ENCODE measurements at regions not wholly inside any gene's neighbourhood (a gene's known extent, or its start where the extent isn't known, plus 50 kb on each side); places are given as distances from the start of the nearest gene placed in this dataset.
"Not testable (repeated sequence)": the region's sequence is repeated elsewhere in the genome, so short reads cannot be mapped to it uniquely, and the experiment has no call there.

DNA sequence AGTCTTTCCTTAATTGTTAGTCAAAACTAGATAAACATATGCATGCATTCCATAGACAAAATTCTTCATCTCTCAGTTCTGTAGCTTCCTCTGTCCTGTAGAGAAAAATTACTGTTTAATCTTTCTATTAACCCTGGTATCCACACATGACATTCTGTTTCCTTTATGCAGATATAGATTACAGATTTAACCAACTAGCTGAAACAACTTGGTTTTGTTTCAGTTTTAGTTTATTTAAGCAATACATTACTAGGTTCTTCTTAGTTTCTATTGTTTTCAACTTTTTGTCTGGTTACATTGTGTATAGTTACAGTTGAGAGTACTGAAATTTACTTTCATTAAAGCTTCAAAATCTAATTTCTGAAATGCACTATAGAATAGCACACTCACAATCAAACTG lies 933.9 kb upstream of the EPHA5 start:
- DNase-seq (ENCODE audit: low spot score): no peak

DNA sequence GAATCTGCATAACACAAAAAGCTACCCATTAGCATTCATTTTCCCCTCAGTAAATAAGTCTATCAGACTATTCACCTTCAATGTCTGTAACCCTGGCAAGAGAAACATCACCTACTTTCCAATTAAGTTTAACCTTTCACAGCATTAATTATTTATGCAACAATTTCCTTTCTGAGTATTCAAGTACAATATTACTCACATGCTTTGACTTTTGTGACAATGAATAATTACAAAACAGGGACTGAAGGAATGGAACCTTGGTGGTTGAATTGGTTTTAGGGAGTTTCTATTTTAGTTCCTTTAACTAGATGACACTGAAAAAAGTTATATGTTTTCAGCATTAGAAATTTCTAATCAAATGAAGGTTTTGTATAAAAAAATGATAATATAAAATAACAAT lies 932.3 kb upstream of the EPHA5 start:
- DNase-seq (ENCODE audit: low spot score): no peak

DNA sequence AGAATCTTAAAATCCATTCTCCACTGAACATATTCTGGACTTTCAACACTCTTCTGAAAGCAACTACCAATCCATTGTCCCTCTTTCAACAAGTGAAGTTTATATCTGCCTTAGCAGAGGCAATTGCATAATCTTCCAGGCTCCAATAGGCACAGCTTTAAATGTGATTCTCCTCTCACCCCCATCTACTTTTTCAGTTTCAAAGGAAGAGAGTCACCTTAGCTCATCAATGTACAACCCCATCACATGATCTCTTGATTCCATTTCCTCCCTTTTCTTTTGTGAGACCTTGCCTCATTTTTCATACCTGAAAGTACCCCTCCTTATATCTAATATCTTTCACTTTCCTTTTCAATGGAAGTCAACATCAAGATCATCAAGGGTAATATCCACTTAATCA lies 921.7 kb upstream of the EPHA5 start:
- no peak for DNase-seq (ENCODE audit: low spot score)

DNA sequence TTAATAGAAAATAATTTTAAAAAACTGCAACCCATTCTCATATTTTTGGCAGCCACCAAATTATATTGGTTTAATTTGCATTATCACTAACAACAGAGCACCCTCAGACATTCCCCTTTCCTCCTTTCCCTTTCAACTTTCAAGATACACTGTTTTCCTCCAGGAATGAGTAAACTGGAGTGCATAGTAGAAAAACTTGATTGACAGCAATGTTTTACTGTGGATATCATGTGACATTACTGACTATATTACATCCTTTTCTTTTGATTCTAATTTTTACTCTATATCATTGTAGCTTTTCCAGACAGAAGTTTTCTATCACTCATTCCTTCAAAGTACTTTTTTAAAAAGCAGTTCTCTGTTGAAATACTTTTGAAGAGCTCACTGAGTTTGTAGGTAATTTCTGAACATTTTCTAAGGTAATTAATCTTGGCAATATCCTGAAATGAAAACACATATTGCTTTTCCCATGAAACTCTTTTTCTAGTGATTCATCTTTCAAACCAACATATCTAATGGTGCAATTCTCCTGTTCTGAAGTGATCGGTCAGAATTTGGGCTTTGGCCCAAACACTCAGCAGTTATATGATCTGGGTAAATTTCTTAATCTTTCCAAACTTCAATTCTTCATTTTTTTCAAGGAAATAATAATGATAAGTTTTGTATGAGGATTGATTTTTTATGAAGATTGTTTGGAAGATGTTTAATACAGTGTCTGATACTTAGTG lies 920.4 kb upstream of the EPHA5 start:
- DNase-seq (ENCODE audit: low spot score): no peak

DNA sequence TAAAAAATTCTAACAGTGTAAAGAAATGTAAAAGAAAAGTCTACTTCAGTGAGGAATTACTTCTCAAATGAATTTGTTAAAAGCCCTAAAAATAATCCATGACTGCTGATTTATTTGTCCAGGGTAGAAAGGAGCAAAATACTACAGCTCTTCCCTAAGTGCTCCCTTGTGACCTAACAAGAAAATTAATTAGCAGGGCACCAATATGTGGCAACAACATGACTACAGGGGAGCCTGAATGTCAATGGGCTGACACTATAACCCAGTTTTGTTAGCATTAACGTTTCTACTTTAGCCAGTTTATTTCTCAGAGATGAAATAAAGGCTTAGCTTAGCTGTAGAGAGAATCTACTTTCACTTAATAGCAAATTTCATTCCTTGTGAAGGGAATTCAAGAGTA lies 918.9 kb upstream of the EPHA5 start:
- DNase-seq (ENCODE audit: low spot score): no peak

DNA sequence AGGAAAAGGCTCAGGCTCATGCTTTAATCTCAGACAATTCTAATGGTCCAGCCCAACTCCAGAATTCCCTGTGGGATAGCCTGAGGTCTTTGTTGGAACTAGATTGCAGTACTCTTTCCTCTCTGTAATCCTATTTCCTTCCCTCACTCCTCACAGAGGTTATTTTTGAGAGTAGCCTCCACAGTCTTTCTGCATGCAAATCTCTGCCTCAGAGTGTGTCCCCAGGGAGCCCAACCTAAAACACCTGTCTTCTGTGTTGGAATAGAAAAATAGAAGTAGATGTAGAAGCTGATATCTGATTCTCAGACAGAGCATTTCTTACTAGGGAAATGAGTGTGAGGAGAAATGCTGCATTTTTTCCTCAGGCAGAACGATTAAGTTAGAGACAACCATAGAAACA lies 915.5 kb upstream of the EPHA5 start:
- no peak for DNase-seq (ENCODE audit: low spot score)

DNA sequence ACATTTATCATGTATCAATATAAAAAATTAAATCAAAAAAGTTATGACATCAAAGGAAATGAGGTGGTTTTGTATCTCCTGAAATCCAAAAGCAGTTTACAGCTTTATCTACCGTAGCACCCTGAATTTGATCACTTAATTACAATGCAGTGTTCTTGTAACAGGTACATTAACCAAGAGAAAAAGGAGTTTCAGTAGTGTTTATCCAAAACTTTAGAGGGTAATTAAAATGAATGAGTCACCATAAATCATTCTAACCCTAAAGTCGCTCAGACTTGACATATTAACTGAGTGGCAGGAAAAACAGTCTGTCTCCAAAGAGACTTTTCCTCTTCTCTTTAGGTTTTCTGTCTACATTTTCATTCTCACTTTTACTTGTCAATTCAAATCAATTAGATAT lies 907.6 kb upstream of the EPHA5 start:
- no peak for DNase-seq (ENCODE audit: low spot score)

DNA sequence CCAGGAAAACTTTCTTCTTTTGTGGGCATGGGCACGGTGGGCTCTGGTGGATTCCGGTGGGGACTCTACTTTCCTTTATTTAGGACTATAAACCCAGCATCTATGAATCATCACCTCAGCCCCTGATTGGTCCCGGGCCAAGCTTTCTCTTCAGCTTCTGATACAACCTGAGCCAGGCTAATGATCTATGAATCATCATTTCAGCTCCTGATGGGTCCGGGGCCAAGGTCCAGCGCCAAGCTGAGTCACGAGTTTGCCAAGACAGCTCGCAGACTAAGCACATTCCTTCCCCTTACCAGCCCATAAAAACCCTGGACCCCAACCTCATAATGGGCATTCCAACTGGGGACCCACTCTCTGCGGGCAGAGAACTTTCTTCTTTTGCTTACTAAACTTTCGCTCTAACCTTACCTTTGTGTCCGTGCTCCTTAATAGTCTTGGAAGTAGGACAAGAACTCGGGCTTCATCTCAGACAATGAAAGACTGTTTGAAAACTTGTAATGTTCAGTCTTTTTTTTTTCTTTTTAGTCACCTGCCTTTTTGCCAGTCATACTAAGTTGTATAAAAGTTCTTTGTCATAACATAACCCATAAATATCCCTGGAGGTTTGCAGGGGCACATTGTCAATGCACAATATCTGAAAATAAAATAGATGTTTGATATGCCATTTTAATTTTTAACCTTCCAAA lies 904.9 kb upstream of the EPHA5 start:
- peak; percentile 67 for DNase-seq (ENCODE audit: low spot score)

DNA sequence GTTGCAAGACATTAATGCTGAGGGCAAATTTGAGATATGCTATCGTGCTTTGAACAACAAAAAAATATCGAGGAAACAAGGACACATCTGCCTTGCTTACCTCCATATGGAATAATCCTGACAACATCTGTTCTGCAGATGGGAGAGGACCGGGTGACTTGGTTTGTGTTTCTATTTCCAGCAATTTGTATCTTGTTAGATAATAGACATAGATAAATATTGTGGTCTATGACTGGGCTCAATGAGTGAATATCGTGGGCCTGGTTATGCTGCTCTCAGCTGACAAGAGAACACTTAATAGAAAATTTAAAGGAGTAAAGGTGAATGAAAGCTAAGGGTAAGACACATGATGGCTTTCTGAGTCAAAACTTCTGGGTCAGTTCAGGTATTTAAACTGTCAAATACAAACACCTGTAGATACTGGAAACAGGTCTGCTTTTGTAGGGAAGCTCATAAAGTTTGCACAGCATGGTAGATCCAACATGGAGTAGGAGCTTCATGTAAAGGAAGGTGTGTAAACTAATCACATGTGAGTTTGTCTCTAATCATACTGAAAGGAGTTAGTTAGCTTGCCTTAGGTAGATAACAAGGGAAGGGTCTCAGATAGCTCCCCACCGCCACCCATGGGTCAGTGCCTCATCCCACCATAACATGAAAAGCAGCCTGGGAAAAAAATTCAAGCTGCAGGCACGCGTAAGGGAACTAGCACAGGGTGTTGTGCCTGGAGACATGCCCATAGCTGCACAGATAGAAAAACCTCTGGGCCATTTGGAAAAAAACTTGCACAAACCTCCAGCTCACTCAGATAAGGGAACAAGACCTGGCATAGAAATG lies 904.1 kb upstream of the EPHA5 start:
- no peak for DNase-seq (ENCODE audit: low spot score)

DNA sequence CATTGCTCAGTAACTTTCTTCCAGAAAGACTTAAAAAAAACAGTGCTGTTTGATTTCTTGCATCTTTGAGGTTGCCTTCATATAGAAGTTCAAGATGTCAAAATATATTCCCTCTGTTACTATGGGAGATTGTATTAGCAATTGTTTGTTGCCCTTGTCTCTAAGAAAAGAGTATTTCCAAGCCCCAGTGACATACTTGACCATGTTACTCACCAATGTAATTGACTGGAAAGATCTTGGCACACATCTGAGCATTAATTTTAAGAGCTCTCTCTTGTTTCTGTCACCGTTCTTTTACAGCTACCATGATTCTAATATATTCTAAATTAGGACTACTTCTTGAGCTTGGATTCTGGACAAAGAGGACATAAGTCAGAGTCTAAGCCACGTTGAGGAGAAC lies 902.7 kb upstream of the EPHA5 start:
- DNase-seq (ENCODE audit: low spot score): peak; percentile 14

DNA sequence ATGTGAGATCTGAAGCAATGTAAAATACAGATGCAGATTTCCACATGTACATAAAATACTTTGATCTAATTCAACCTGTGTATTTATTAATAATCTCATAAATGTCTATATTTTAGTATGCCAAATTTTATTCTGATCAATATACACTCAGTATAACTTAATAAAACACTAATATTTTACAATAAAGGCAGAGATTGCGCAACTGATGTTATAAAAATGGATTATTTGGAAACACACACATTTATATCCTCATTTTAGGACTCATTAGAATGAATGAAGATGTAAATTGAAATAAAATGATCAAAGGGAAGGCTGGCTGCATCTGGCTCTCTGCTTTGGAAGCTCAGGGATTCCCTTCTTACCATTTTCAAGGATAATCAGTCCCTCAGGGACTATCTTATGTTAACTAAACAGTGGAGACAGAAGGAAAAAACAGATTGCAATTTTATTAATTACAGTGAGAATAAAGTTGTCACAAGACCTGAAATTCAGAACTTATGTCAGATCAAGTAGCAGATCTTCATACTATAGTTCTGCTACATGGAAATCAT lies 900.9 kb upstream of the EPHA5 start:
- no peak for DNase-seq (ENCODE audit: low spot score)

DNA sequence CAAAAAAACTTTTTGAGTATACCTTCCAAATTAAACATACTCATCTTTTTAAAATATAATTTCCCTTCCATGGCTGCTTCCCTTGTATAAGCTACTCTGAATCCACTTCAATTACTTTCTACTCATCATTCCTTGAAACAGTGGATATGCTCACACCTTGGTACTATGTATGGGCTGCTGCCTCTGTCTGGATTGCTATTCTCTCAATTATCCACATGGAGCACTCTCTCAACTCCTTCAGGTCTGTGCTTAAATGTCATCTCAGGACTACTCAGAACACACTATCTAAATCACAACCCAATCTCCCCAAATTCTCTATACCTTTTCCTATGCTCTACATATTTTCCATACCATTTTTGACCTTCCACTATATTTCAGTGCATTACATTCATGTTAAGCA lies 898.9 kb upstream of the EPHA5 start:
- no peak for DNase-seq (ENCODE audit: low spot score)

DNA sequence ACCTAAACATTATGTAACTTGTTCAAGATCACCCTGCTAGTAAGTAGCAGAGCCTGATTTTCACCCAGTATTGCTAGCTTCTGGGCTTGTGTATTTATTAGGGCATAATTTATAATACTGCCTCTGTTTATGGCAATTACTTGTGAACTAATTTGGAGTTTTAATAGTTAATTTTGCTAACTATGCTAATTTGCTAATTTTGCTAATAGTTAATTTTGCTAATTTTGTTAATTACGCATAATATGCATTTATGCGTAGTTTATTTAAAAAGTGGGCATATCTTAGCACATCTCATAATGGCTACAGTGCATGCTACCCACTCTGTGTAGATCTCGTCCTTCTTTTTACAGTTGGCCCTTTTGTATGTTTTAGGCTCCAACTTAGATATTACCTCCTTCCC lies 898.1 kb upstream of the EPHA5 start:
- no peak for DNase-seq (ENCODE audit: low spot score)

DNA sequence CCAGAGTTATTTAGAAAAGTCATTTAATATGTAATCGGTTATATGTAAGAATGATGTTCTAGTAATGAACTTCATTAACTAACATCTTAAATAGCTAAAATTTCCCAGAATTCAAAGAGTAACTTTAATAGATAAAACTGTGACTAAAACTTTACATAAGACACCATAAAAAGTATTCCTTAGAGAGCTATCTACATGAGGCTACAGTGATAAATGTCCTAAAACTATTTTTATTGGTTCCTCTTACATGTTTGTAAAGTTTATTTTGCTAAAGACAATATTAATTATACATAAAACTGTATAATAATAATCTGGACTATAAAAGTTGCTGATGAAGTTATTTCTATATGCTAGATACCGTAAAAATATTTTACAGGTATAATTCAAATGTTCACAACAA lies 897.7 kb upstream of the EPHA5 start:
- no peak for DNase-seq (ENCODE audit: low spot score)

DNA sequence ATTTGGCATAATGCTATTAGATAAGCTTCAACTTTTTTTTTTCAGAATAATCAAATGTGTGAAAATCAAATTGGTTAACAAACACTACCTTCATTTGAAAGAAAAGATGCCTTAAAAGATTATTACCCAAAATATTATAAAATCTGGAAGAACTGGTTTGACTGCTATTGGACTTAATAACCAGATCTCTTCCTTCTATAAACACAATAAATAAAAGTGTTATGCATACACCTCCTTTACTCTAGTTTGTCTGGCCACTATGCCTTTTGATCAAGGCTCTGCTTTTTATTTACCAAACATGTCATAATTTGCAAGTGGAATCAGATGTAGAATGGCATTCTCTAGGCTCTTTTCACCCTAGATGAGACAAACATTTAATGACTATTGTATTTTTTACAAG lies 897.3 kb upstream of the EPHA5 start:
- DNase-seq (ENCODE audit: low spot score): no peak

DNA sequence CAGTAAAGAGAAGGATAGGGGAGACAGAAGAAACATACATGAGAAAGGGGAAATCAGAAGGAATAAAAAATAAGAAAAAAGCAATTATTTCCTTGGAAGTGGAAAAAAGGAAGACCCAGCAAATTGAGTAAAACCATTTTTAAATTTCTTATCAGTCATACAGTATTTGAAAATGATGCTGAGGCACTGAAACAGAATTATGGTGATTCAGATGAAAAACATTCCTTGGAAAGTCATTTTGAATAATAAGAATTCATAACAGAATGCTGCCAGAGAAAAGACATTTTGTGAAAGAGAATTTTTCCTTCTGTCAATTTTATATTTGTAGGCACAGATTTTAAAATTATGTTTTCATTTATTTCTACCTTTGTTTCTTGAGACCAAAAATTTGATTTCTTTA lies 895.5 kb upstream of the EPHA5 start:
- no peak for DNase-seq (ENCODE audit: low spot score)

DNA sequence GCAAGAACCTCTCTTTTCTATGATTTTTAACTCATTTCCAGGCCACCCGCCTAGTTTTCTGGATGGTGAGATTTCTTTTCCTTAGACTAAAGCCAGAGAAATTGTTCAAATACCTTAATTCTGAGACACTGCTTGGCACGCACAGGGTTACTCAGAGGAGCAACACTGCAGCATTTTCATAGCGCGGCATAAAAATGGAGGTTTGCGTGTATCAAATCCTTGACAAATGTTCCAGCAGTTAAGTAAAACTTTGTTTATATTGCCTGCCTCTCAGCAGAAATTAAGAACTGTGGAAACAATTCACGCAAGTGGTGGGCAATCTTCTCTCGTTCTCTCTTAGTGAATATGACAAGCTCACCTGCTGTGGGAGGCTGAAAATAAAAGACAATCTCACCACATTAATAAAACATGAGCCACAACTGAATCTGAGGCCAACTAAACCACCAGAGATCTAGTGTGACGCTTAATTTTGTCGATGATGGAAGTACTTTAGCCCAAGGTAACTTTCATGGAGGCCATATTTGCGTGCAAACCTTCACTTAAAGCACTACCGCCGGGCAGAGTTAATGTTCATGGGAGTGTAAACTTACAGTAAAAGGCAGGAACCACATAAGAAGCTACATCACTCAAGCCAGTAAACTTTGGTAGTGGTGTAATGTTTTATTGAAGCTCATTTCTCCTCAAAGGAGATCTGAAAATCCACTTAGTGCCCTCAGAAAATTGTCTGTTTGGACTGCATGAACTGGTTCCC lies 894.8 kb upstream of the EPHA5 start:
- DNase-seq (ENCODE audit: low spot score): no peak

DNA sequence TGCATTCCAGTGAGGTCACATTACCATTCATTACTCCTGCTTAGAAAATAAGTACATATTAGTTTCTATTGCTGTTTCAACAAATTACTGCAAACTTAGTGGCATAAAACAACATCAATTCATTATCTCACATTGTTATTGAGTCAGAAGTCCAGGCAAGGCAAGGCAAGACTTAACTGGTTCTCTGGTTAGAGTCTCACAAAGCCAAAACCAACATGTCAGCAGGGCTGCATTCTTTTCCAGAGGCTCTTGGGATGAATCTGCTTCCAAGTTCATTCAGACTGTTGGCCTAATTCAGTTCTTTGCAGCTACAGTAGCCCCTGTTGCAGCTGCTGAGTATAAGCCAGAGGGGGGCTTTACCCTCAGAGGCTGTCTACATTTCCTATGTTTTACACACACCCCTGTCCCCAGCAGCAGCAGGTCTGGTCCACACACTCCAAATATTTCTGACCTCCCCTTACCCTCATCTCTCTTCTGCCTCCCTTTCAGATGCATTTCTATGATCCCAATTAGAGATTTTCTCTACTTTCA lies 892.1 kb upstream of the EPHA5 start:
- DNase-seq (ENCODE audit: low spot score): no peak

DNA sequence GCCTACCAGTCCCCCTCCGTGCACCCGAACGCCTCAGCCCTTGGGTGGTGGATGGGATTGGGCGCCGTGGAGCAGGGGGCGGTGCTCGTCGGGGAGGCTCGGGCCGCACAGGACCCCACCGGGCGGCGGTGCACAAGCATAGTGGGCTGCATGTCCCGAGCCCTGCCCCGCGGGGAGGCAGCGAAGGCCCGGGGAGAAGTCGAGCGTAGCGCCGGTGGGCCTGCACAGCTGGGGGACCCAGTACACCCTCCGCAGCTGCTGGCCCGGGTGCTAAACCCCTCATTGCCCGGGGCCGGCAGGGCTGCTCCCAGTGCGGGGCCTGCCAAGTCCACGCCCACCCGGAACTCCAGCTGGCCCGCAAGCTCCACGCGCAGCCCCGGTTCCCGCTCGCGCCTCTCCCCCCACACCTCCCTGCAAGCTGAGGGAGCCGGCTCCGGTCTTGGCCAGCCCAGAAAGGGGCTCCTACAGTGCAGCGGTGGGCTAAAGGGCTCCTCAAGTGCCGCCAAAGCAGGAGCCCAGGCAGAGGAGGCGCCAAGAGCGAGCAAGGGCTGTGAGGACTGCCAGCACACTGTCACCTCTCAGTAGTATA lies 891.3 kb upstream of the EPHA5 start:
- DNase-seq (ENCODE audit: low spot score): not testable (repeated sequence)

DNA sequence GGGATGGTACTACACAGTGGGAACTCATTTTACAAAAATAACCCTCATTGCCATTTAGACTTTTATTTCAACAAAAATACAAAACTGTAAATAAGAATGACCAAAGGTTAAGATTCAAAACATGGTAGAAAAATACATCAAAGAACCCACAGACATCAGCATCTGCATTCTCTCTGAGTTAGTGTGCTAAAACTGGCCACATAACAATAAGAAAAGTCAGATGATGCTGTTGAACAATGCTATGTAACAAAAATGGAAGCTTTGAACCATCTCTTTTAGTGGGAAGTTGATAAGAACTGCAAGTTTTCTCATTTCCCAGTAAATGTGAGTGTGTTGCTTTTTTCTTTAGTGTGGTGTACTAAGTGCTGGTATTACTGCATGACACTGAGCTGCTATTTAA lies 888.4 kb upstream of the EPHA5 start:
- no peak for DNase-seq (ENCODE audit: low spot score)

DNA sequence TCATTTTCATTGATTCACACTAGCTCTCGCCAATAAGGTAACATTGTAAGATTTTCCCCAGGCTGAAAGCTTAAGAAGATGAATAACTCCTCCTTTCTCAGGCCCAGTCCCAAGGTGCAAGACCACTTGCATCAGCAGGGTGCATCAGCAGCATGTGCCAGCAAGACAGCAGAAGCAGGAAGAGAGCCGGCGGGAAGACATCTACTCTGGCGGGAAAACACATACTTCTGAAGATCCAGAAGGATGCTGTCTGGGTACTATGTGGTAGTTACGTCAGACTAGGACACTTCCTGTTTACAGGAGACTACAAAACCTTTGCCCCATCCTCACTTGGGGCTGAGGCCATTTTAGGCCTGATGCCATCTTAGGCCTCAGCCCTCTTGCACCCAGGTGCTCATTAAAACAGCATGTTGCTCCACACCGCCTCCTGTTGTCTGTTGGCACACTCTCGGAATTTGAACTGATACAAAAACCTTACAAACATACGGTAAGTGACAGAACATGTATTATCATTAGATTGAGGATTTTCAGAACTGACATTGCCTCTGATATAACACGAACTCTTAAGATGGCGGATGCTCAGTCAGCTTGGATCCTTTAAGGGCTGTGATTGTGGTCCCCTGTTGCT lies 886.5 kb upstream of the EPHA5 start:
- no peak for DNase-seq (ENCODE audit: low spot score)

Data from COLO829 (cell line).